ENCODE measurements at regions not wholly inside any gene's neighbourhood (a gene's known extent, or its start where the extent isn't known, plus 50 kb on each side); places are given as distances from the start of the nearest gene placed in this dataset.
"Not testable (repeated sequence)": the region's sequence is repeated elsewhere in the genome, so short reads cannot be mapped to it uniquely, and the experiment has no call there.

GRCh38 chr18:46229641-46230040 lies 125.5 kb downstream of the HAUS1 start:
- not testable (repeated sequence) for DNase-seq

GRCh38 chr18:46236156-46236555 lies 132.0 kb downstream of the HAUS1 start:
- no peak for DNase-seq

GRCh38 chr18:46237891-46238290 lies 133.7 kb downstream of the HAUS1 start:
- no peak for DNase-seq

DNA sequence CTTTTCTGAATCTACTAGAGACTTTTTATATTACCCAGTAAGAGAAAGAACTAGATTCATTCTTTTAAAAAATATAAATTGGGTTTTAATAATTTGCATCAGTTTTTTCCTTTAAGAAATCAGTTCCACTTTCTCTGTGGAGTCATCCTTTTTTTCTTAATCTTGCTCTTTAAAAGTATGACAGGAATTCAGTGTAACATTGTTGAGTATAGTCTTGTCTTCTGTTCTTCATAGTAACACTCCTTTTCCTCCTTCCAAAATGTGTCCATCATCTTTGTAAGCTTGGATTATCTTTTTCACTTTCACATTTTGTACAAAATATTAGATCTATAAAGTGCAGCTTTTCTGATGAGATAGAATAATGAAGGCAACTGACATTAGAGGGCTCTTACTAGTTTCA lies 135.4 kb downstream of the HAUS1 start:
- DNase-seq: no peak

GRCh38 chr18:46239998-46240397 lies 135.8 kb downstream of the HAUS1 start:
- DNase-seq: no peak

DNA sequence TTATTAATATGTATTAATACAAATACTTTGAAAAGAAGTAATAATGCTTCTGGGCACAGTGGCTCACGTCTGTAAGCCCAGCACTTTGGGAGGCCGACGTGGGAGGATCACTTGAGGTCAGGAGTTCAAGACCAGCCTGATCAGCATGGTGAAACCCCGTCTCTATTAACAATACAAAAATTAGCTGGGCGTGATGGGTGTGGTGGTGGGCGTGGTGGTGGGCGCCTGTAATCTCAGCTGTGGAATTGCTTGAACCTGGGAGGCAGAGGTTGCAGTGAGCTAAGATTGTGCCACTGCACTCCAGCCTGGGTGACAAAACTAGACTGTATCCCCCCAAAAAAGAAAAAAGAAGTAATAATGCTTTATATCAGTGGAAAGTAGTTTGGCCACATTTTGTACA lies 137.2 kb downstream of the HAUS1 start:
- DNase-seq: not testable (repeated sequence)

- no peak for DNase-seq
Observed at GRCh38 chr18:46242183-46242582, 138.0 kb downstream of the HAUS1 start.

GRCh38 chr18:46243095-46243494 lies 138.9 kb downstream of the HAUS1 start:
- DNase-seq: no peak

DNA sequence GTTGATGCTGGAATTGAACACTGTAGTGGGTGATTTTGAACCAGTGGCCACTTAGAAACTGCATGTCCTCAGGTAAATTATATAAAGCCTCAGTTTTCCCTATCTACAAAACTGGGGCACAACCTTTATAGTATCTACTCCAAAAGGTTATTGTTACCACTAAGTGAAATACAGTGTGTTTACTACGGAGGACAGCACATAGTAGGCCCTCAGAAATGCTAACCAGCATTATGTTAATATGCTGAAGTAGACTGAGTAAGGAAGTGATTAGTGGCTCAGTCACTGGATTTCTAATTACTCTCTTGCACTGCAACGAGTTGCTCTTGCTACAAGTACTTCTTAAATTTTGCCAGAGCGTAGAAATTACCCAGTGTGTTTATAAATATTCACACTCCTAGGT lies 139.5 kb downstream of the HAUS1 start:
- no peak for DNase-seq

DNA sequence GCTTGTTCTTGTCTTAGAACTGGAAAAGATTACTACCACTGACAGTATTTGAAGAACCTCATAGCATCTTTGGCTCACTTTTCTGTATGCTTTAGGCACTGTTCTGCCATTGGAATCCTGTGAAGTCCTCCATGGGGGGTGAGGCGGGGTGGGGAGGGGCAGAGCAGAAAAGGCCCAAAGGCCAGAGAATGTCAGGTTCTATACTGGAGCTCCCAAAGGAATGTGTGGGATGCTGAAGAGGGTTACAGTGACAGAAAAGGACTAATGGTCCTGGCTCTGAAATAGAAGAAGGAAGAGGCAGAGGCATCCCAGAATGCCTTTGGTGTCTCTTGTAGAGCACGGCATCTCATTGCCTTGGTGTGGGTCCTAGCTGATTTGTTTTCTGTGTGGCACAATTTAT lies 141.9 kb downstream of the HAUS1 start:
- DNase-seq: no peak

DNA sequence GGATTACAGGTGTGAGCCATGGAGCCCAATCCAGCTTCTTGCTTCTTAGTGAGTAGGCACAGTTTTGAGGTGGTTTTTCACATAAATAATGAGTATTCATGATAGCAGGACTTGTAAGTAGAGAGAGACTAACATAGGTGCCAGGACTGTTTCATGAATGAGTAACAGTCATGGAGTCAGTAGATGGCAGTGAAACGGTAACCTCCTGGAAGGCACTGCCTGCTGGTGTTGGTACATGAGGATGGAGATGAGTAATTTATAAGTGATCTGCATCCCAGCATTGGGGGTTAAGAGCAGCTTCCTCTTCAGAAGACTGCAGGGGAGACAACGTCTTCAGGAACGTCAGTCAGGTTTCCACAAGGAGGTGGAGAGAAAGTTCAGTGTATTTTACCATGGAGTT lies 143.8 kb downstream of the HAUS1 start:
- DNase-seq: no peak

DNA sequence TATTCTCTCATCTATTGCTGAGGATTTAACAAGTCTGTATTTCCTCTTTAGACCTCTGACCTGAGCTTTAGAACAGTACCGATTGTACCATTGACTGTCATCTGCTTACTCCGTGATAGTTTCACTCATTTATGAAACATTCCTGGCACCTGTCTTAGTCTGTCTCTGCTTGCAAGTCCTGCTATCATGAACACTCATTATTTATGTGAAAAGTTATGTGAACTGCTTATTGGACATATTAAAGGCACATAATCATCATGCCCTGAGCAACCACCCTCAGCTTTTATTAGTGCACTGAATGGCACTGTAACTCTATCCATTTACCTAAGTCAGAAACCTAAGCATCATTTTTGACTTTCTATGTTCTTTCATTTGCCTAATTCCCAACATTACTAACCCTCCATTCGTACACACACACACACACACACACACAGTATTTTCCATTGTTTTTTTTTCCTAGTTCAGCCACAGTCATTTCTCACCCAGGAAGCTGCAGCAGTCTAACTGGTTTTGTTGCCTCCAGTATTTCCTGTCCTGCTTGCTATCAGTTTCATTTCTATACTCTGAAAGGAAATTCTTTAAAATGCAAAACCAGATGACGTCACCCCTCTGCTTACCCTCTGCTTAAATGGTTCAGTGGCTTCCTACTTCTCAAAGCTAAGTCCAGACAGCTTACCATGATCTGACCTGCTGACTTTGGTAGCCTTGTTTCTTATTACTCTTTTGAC lies 146.1 kb downstream of the HAUS1 start:
- DNase-seq: no peak

DNA sequence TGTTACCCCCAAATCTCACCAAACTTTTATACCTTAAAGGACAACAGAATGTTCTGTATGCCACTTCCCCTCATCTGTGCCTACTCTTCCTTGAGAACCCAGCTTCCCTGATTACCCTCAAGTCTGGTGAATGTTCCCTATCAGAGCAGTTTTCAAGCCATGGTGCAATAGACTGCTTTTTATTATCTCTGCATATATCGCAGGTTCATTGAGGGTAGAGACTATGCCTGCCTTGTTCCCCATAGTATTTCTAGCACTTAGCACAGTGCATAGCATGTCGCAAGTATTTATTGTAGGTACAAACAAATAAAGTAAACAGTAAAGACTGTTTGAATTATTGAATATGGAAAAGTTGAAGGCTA lies 146.6 kb downstream of the HAUS1 start:
- no peak for DNase-seq

- no peak for DNase-seq
Observed at GRCh38 chr18:46252759-46253158, 148.6 kb downstream of the HAUS1 start.

- DNase-seq: no peak
Observed at GRCh38 chr18:46253498-46253897, 149.3 kb downstream of the HAUS1 start.

- no peak for DNase-seq
Observed at GRCh38 chr18:46256078-46256477, 151.9 kb downstream of the HAUS1 start.

GRCh38 chr18:46257366-46257765 lies 153.2 kb downstream of the HAUS1 start:
- DNase-seq: no peak

DNA sequence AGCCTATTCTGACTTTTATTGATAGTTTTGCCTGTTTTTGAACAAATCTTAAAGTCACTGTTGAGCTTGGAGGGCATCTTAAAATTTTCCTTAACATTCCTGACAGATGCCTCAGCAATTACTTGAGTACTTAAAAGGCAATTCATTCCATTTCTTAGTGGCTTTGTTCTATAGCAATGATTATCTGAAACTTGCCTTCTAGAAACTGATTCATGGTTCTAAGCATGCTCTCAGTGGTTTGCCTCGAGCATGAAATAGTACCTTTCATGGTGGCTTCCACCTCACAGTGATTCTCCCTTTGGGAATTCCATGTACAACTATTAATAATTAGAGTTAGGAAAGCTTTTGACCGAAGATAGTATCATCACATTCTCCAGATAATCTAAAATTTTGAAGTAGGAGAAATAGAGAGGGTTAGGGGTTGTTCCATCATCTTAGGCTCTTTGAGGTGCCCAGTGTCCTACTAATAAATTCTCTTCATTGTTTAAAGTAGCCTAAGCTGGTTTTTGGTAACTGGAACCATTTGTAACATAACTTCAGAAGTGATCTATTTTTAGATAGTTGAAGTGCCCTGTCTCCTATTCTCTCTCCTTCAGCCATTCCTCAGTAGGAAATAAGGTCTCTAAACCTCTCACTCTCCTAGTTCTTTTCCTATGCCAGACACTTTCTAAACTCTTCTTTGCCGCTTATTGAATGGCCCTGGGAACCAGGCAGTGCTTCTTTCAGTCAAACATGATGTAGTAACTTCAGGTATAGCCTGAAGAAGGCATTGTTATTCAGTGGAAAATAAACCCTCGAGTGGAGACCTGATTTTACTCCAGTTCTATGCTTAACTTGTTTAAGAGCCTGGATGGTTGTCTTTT lies 156.1 kb downstream of the HAUS1 start:
- DNase-seq: no peak

GRCh38 chr18:46260879-46261143 lies 156.6 kb downstream of the HAUS1 start:
- DNase-seq: no peak

GRCh38 chr18:46261799-46262198 lies 157.6 kb downstream of the HAUS1 start:
- no peak for DNase-seq

- no peak for DNase-seq
Observed at GRCh38 chr18:46262856-46263255, 158.7 kb downstream of the HAUS1 start.

- no peak for DNase-seq
Observed at GRCh38 chr18:46264255-46264654, 160.1 kb downstream of the HAUS1 start.

- no peak for DNase-seq
Observed at GRCh38 chr18:46265196-46266156, 161.3 kb downstream of the HAUS1 start.

- DNase-seq: no peak
Observed at GRCh38 chr18:46266473-46266872, 162.3 kb downstream of the HAUS1 start.
